ENCODE measurements at regions not wholly inside any gene's neighbourhood (a gene's known extent, or its start where the extent isn't known, plus 50 kb on each side); places are given as distances from the start of the nearest gene placed in this dataset.
"Not testable (repeated sequence)": the region's sequence is repeated elsewhere in the genome, so short reads cannot be mapped to it uniquely, and the experiment has no call there.

DNA sequence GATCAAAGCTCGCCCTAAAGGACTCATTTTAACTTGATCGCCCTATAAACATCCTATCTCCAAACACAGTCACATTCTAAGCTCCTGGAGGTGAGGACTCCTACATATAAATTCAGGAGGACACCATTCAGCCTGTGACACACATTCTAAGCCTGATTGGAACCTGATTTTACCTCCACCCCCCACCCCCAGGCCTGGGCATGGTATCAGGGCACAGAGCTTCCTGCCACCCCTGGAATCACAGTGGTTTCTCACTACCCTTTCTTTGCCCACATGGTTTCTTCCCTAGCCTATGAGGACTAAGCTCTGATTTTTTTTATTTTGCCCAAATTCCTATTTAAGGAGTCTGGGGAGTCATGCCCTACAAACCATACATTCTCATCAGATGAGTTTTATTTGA lies 428.1 kb upstream of the ID2 start:
- DNase-seq (ENCODE audit: low spot score): no peak

DNA sequence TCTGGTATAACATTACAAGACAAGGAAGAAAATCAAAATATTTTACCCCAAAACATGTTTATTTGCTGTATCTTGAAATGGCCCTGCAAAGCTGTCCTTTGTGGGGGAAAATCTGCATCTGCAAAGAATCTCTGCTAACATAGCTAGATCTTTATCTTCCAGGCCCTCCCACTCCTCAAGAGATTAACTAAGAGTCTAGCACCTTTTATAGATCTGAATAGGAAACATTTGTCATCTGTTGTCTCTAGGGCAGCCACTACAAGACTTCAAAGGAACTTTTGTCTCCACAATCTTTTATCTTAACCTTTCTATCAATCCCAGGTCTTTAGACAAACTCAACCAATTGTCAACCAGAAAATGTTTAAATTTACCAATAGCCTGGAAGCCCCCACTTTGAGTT lies 427.6 kb upstream of the ID2 start:
- DNase-seq (ENCODE audit: low spot score): not testable (repeated sequence)

DNA sequence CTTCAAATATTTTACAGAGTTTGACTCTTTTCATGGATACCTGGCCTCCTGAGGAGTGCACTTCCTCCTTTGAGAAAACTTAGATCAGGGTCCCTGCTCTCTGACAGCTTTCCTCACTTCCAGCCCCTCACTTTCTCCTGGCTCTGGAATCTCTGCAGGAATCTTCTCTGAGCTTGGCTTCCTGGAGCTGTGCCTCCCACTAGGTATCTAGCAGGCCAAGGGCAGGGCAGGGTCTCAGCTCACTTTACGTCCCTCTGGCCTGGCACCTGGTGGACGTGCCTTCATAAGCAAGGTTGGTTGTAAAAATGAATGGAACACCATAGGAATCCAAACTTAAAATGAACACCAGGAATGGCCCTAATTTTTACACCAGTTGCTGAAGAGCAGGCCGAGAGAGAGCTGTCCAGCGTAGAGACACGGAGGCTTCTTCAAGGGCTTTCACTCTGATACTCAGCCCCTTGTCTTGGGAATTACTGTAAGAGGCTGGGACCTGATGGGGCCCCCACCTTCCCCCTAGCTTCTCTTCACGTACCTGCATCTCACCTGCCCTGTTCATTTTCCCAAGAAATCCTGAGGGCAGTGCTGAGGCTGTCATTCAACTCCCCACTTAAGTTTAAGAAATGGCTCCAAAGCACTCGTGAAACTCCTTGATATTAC lies 426.9 kb upstream of the ID2 start:
- DNase-seq (ENCODE audit: low spot score): no peak

- no peak for DNase-seq (ENCODE audit: low spot score)
Observed at GRCh38 chr2:8255448-8255800, 426.4 kb upstream of the ID2 start.

DNA sequence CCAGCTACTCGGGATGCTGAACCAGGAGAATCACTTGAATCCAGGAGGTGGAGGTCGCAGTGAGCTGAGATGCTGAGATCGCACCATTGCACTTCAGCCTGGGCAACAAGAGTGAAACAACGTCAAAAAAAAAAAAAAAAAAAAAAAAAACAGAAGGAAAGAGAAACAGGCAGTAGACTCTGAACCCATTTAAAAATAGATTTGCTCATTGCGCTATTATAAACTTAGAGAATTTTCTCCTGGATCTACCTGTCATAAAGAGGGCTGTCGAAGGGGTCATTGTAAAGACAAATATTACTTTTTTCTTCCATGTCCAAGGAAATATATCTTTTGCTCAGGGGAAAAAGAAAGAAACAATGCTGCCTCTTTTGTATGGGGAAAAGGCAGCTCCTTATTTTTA lies 425.0 kb upstream of the ID2 start:
- DNase-seq (ENCODE audit: low spot score): no peak

GRCh38 chr2:8257502-8257901 lies 424.4 kb upstream of the ID2 start:
- no peak for DNase-seq (ENCODE audit: low spot score)

DNA sequence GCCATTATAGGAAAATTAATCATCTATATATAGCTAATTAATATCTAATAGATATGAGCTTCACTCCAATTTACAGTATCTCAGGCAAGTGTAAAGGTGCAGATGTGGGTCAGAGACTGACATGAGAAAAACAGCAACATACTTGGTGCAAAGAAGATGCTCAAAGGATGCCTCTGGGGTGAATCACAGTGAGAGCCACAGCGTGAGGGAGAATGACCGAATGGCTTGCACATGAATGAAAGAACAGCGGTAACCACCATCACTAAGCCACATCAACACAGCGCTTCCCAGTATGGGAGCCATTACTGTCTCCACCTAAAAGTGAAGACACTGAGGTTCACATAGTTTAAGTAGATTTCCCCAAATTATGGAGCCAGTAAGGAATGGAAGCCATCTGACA lies 423.4 kb upstream of the ID2 start:
- no peak for DNase-seq (ENCODE audit: low spot score)

DNA sequence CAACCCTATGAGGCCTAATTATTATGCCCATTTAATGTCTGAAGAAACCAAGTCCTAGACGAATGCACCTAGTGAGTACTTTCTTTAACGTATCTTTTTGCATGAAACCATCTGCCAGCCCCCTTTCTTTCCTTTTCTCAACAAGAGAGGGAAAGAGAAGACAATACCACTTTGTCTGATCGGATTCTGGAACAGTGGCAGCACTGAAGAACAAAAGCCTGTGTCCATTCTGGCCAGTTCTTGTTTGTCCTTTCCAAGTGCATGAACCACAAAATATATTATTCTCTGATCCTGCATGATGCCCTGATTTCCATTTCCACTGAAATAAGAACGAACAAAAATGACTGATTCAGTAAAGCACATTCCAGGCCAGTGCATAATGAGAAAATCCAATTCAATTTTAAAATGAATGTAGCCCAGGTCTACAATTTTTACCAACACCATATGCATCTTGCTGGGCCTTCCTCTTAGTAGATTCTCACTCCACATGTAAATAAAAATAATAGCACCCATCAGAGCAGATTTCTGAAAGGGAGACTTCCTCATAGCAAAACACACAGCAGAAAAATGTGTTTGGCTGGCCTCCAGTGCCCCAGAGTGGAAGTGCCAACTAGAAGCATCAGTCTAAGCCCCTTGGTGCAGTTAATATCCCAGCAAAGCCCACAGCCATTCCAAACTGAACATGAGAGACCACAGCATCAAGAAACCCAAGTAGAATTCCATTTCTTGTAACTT lies 422.6 kb upstream of the ID2 start:
- DNase-seq (ENCODE audit: low spot score): no peak

- DNase-seq (ENCODE audit: low spot score): no peak
Observed at GRCh38 chr2:8259841-8260178, 422.0 kb upstream of the ID2 start.

DNA sequence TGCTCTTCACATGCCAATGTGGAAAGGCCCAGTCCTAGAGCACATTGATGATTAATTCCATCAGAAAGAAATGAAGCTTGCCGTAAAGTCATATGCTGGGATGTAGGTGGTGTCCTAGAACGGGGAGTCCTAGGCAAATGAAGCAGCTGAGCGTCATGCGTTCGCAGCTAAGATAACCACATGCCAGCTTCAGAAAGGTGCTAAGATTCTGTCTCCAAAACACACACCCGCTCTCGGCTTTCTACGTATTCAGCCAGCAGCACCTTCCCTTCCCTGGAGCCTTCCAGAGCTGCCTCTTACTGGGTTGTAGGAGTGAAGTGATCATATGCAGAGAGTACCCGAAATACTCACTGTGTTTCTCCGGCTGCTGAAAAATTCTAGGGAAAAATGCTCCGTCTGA lies 421.6 kb upstream of the ID2 start:
- DNase-seq (ENCODE audit: low spot score): no peak

DNA sequence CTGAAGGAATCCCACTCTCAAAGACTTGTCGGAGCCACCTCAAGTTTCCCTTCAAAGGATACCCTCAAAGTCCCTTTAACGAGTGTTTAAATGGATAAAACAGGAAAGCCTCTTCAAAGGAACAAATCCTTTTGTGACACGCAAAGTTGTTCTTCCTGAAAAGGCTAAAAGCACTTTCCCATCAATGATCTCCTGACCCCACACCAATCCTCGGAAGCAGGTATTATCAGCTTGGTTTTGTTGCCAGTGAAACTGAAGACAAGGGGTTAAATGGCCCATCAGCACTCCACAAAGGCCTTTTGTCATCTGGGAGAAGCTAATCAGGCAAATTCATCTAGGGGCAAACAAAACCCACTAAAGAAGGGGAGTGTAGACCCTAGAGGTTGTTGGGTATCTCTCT lies 418.0 kb upstream of the ID2 start:
- DNase-seq (ENCODE audit: low spot score): no peak

DNA sequence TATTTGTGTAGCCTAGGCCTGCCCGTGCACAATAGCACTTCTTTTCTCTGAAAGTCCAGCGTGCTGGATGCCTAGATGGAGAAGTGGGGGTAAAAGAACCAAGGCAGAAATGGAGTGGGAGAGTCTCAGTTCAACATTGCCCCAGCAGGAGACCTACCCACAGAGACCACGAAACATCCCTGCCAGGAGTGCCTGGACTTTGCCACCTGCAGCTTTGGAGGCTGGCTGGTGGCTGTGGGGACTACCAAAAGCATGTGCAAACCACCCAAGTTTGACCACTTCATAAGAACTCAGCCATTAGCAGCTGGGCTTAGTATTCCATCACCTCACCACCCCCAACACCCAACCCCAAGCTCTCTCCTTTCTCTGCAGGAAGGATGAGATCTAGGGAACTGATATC lies 416.9 kb upstream of the ID2 start:
- DNase-seq (ENCODE audit: low spot score): no peak

- DNase-seq (ENCODE audit: low spot score): no peak
Observed at GRCh38 chr2:8265476-8266226, 416.2 kb upstream of the ID2 start.

- no peak for DNase-seq (ENCODE audit: low spot score)
Observed at GRCh38 chr2:8266563-8266962, 415.3 kb upstream of the ID2 start.

DNA sequence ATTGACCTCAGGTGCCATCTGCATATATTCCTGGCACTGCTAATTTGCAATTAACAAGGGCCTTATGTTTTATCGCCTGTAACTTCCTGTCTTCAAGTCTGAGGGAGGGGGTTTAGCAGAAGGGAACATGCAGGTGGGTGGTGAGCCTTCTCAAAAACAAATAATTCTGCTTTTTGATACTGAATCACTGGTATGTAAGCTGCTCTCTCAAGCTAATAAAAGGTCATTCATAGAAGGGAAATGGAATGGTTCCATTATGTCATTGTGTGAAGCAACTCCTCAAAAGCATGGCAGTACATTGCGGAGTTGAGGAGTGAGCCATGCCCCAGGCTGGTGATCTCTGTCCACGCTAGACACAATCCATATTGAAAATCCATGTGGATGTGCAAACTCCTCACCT lies 414.8 kb upstream of the ID2 start:
- DNase-seq (ENCODE audit: low spot score): no peak

DNA sequence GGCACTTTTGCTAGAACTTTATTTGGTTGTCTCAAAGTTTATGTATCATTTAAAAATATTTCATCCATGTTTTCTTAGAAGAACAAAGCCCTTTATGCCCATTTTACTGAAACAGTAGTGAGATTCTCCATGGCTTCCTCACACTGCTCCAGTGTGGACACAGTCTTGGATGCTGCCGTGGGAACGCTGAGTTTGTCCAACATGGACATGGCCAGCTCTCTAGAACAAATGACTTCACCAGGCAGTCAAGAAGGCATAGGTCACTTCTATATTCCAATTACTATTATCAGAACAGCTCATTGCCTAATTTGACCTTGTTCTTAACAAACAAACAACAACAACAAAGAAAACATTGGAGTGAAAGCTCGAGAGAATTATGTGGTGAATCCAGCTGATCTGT lies 414.1 kb upstream of the ID2 start:
- DNase-seq (ENCODE audit: low spot score): no peak

DNA sequence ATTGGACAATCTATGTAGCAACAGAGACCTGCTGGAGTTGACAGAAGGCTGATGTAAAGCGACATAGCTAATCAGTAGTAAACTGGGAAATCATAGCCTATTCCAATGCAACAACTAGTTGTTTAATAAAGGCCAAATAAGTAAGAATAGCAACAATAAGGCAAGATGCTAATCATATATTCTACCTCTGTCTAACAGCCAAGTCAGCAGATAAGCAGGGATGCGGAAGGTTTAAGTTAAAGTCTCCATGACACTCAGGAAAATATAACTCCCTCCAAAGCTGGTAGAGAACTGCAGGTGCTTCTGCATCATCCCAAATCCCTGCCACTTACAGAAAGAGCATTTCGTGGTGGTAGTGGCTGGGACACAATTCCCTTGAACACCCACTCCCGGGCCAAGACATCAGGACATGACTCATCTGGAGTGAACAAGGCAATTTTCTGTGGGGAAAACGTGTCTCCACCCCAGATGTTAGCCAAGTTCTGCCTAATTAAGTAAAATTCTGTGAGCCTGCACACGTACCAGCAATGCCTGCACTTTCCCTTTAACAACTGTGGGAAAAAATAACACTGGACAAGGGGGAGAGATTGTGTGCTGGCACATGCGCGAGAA lies 413.6 kb upstream of the ID2 start:
- DNase-seq (ENCODE audit: low spot score): no peak

DNA sequence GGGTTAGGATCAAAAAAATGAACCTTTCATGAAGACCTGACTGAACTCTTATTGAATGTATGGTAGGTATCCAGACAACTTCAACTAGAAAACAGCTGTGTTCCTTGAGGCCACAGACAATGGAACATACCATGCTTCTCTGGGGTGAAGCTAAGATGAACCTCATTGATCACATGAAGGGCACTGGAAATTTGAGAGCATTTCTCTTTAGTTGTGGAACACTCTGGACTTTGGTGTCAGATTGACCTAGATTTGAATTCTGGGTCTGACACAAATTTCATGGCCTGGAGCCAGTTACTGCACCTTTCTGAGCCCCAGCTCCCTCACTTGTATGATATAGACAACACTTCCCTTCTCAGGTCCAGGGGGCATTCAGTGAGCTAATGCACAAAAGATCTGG lies 411.2 kb upstream of the ID2 start:
- no peak for DNase-seq (ENCODE audit: low spot score)

- no peak for DNase-seq (ENCODE audit: low spot score)
Observed at GRCh38 chr2:8271461-8271860, 410.4 kb upstream of the ID2 start.

DNA sequence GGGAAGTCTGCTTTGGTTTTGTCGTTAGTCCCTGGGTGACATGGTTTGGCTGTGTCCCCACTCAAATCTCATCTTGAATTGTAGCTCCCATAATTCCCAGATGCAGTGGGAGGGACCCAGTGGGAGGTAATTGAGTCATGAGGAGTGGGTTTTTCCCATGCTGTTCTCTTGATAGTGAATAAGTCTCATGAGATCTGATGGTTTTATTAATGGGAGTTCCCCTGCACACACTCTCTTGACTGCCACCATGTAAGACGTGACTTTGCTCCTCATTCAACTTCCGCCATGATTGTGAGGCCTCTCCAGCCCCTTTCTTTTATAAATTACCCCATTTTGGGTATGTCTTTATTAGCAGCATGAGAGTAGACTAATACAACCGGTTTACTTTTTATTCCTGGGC lies 405.8 kb upstream of the ID2 start:
- no peak for DNase-seq (ENCODE audit: low spot score)

DNA sequence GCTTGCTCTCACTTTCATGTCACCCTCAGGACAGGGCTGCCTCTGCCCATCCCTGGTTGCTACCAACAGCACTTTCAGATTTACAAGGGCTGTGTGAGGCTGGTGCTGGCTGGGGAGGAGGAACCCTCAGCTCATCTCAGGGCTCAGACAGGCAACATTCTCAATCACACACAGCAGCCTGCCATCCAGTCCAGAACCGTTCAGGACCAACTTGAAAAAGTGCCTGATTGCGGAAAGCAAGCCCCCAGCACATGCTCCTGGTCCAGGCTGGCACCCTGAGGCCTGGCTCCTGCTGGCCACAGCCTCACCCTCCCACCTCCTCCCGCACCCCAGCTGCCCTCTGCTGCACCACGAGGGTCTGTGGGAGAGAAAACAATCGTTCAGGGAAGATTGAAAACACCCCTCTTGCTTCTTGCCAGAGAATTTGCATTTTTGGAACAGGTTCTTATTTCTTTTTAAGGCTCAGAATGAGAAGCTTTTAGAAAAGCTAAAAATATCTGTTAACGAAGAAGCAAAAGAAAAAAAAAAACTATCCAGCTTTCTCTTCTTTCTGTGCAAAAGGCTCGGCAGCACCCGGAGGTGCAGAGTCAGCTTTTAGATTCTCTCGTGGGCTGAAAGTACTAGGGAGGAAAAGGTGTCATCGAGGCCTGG lies 403.8 kb upstream of the ID2 start:
- DNase-seq (ENCODE audit: low spot score): no peak

GRCh38 chr2:8278709-8279354 lies 403.0 kb upstream of the ID2 start:
- DNase-seq (ENCODE audit: low spot score): no peak

All from mucosa of gallbladder (tissue), 1 donor.